Caco-2 (cell line): ENCODE measurements at regions not wholly inside any gene's neighbourhood (a gene's known extent, or its start where the extent isn't known, plus 50 kb on each side); places are given as distances from the start of the nearest gene placed in this dataset.

Experiments used
- BruUV-seq: library from RNA; stranded (reverse); fragments of 400-500 nt; replicated peaks from 2 replicates; lab custom pipeline; 2021; lab: Mats Ljungman, UMichigan
- CTCF ChIA-PET: fragments of 300-600 bp; sonication (Branson Sonifier 250); formaldehyde crosslinking; loops from one replicate; lab custom pipeline; 2022; ENCODE audit warnings: antibody characterized with exemption; lab: Charles Lee
- POLR2A ChIA-PET: fragments of 300-600 bp; sonication (Branson Sonifier 250); formaldehyde crosslinking; loops from one replicate; lab custom pipeline; 2022; ENCODE audit warnings: antibody characterized with exemption; lab: Charles Lee
- DNase-seq, 2 experiments: peaks; one replicate each; pipeline versions ENCODE4 v3.0.0 to v3.0.0-alpha.2; 2020 to 2022
- H3K27me3 ChIP-seq: replicated peaks from 2 replicates; pipeline ENCODE4 v1.6.0; 2011; ENCODE audit warnings: low read length; ENCODE audit not compliant: control insufficient read depth, insufficient read depth
- H3K36me3 ChIP-seq: 2 replicates; pipeline ENCODE4 v1.5.1; 2011; ENCODE audit warnings: low read length; ENCODE audit not compliant: control insufficient read depth, insufficient read depth
- H3K4me1 ChIP-seq: fragments of 250-450 bp; sonication (Bioruptor Pico); 2 replicates; pipeline ENCODE4 v1.5.1; 2020; ENCODE audit warnings: mild to moderate bottlenecking
- H3K4me3 ChIP-seq: 2 replicates; pipeline ENCODE4 v1.5.1; 2011; ENCODE audit warnings: low read depth, mild to moderate bottlenecking, control low read depth, low read length
- H3K9me3 ChIP-seq: fragments of 250-450 bp; sonication (Bioruptor Pico); 2 replicates; pipeline ENCODE4 v1.5.1; 2020; ENCODE audit warnings: mild to moderate bottlenecking, moderate library complexity
- H3K27ac Mint-ChIP-seq: one replicate; pipeline ENCODE4 v1.8.0; 2022; ENCODE audit warnings: mixed read lengths; ENCODE audit not compliant: unreplicated experiment
- H3K27me3 Mint-ChIP-seq: one replicate; pipeline ENCODE4 v1.8.0; 2022; ENCODE audit warnings: mixed read lengths; ENCODE audit not compliant: insufficient read depth, unreplicated experiment
- H3K36me3 Mint-ChIP-seq: one replicate; pipeline ENCODE4 v1.8.0; 2022; ENCODE audit warnings: mild to moderate bottlenecking, mixed read lengths; ENCODE audit not compliant: insufficient read depth, unreplicated experiment
- H3K4me1 Mint-ChIP-seq: one replicate; pipeline ENCODE4 v1.8.0; 2022; ENCODE audit warnings: low read depth, mixed read lengths; ENCODE audit not compliant: unreplicated experiment
- H3K4me3 Mint-ChIP-seq: one replicate; pipeline ENCODE4 v1.8.0; 2022; ENCODE audit warnings: mild to moderate bottlenecking, moderate library complexity, mixed read lengths; ENCODE audit not compliant: unreplicated experiment
- H3K9me3 Mint-ChIP-seq: one replicate; pipeline ENCODE4 v1.8.0; 2022; ENCODE audit warnings: mixed read lengths; ENCODE audit not compliant: unreplicated experiment
- CTCF ChIP-seq, 2 experiments: fragments of 200-600 bp in 1 of 2; IDR thresholded peaks; 1 replicate in 1 of 2; 2 replicates in 1 of 2; pipeline versions ENCODE4 v1.5.1 to v1.8.0; 2011 to 2022; ENCODE audit warnings: antibody characterized with exemption in 1 of 2, control low read depth in 1 of 2, inconsistent platforms in 1 of 2, low read depth in 1 of 2, low read length in 1 of 2, mild to moderate bottlenecking in 1 of 2, moderate library complexity in 1 of 2; ENCODE audit not compliant: insufficient read depth in 1 of 2, severe bottlenecking in 1 of 2, unreplicated experiment in 1 of 2
- intact Hi-C: fragments of 100-400 bp; cut with micrococcal nuclease; formaldehyde crosslinking; loops from one replicate; pipeline ENCODE4 v1.10.0; 2022; ENCODE audit not compliant: unreplicated experiment

GRCh38 chr6:95109212-95109611 is 468.1 kb upstream of the MANEA start:
- no peak for TF ChIP-seq CTCF (IDR thresholded peaks at IDR 0.05; ENCODE audit: insufficient read depth in 1 of 2, low read depth in 1 of 2, low read length in 1 of 2, severe bottlenecking in 1 of 2, unreplicated experiment in 1 of 2)
- Histone ChIP-seq H3K4me3 (no peak overlapping the region), H3K27me3 (no peaks in the 10 kb centered on the region), H3K9me3 (no peaks in the 10 kb centered on the region), H3K36me3 (no peaks in the 10 kb centered on the region), H3K4me1 (no peaks in the 10 kb centered on the region)
- DNase-seq, result no peak
- Mint-ChIP-seq H3K4me3 (no peak overlapping the region), H3K9me3 (no peaks in the 10 kb centered on the region), H3K4me1 (no peaks in the 10 kb centered on the region), H3K27ac (no peak overlapping the region), H3K27me3 (no peaks in the 10 kb centered on the region), H3K36me3 (no peaks in the 10 kb centered on the region)
- CTCF ChIA-PET, result no interaction called here
- no TSS peak for BruUV-seq
- intact Hi-C loops, result no loop called here
- POLR2A ChIA-PET, result no interaction called here

DNA sequence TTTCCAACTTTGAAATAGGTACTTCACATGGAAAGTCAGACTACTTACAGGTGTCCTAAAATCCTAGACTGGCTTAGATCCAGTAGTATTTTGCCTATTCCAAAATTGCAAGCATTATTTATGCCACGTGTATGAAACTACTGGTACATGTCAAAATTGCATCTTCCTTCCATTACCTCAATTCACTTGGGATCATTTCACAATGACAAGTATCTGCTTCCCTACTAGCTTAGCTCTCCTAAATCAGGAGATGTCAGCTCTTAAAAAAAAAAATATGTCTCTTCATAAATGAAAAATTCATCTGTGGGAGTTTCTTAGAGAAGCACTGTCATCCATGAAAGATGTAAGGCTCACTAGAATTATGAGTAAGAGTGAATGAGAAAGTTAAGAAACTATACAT is 466.6 kb upstream of the MANEA start:
- Mint-ChIP-seq H3K27me3 (no peaks in the 10 kb centered on the region), H3K36me3 (no peaks in the 10 kb centered on the region), H3K9me3 (no peaks in the 10 kb centered on the region), H3K4me3 (no peak overlapping the region), H3K27ac (no peak overlapping the region), H3K4me1 (no peaks in the 10 kb centered on the region)
- ChIA-PET POLR2A (no interaction called here), CTCF (no interaction called here)
- no peak overlapping the region for H3K4me3 ChIP-seq
- DNase-seq, result no peak
- H3K4me1 ChIP-seq, result no peaks in the 10 kb centered on the region
- no peaks in the 10 kb centered on the region for H3K9me3 ChIP-seq
- no peaks in the 10 kb centered on the region for H3K27me3 ChIP-seq
- intact Hi-C loops, result no loop called here
- BruUV-seq, result no TSS peak
- TF ChIP-seq CTCF (IDR thresholded peaks at IDR 0.05; ENCODE audit: insufficient read depth in 1 of 2, low read depth in 1 of 2, low read length in 1 of 2, severe bottlenecking in 1 of 2, unreplicated experiment in 1 of 2), result no peak
- H3K36me3 ChIP-seq, result no peaks in the 10 kb centered on the region

DNA sequence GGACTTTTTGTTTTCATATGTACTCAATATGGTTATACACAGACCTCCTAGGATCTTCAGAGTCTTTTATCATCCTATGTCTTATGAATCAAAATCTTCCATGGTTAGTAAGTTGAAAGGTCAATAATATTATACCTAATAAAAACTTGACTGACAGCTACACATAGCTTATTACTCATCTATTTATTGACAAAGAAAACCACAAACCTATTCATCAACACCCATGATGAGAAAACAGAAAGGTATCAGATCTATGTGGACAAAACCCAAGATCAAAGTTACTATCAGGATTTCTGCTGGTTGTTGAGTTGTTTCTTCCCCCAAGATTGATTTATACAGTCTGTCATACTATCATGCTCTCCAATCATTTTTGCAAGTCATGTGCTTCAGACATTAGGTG is 460.1 kb upstream of the MANEA start:
- Mint-ChIP-seq H3K4me1 (no peaks in the 10 kb centered on the region), H3K27ac (no peak overlapping the region), H3K27me3 (no peaks in the 10 kb centered on the region), H3K9me3 (no peaks in the 10 kb centered on the region), H3K36me3 (no peaks in the 10 kb centered on the region), H3K4me3 (no peak overlapping the region)
- no peaks in the 10 kb centered on the region for H3K36me3 ChIP-seq
- no TSS peak for BruUV-seq
- TF ChIP-seq CTCF (IDR thresholded peaks at IDR 0.05; ENCODE audit: insufficient read depth in 1 of 2, low read depth in 1 of 2, low read length in 1 of 2, severe bottlenecking in 1 of 2, unreplicated experiment in 1 of 2), result no peak
- intact Hi-C loops, result no loop called here
- no peak overlapping the region for H3K4me3 ChIP-seq
- H3K27me3 ChIP-seq, result no peaks in the 10 kb centered on the region
- no peak for DNase-seq
- H3K9me3 ChIP-seq, result no peaks in the 10 kb centered on the region
- H3K4me1 ChIP-seq, result no peaks in the 10 kb centered on the region
- ChIA-PET POLR2A (no interaction called here), CTCF (no interaction called here)
